ENCODE measurements at regions not wholly inside any gene's neighbourhood (a gene's known extent, or its start where the extent isn't known, plus 50 kb on each side); places are given as distances from the start of the nearest gene placed in this dataset.

GRCh38 chr14:98208943-98209342 lies 1063.1 kb downstream of the BCL11B start:
- H3K4me2 ChIP-seq (ENCODE audit: insufficient read depth, low read length) = no peak overlapping the region
- no peaks in the 10 kb centered on the region for H3K4me1 ChIP-seq (ENCODE audit: control insufficient read depth, extremely low read depth, insufficient read depth, low read length)
- POLR2A ChIA-PET = no interaction called here
- peaks cover 6% of the 10 kb centered on the region for H3K9me3 ChIP-seq (replicated peaks; ENCODE audit: control insufficient read depth, insufficient read depth, low read length)
- dilution Hi-C loops (cut with MboI; ENCODE audit: extremely low pct_ligation_motif_present, low sequenced_read_pairs) (no loop called here), intact Hi-C loops (cut with micrococcal nuclease) (no loop called here)
- no peaks in the 10 kb centered on the region for H3K79me2 ChIP-seq (ENCODE audit: control insufficient read depth, insufficient read depth, low read length)
- CTCF ChIA-PET = no interaction called here
- BruUV-seq (replicated peaks) = no TSS peak
- FAIRE-seq (no peak), DNase-seq (ENCODE audit: low read depth, low spot score) (no peak)
- H3K27me3 ChIP-seq (ENCODE audit: control insufficient read depth in 2 of 2, insufficient read depth in 2 of 2, low read length in 2 of 2) = no peaks in the 10 kb centered on the region
- no peak overlapping the region for H2AFZ ChIP-seq (ENCODE audit: low read depth, low read length)
- no peak overlapping the region for H3K27ac ChIP-seq (ENCODE audit: insufficient read depth, low read depth, low read length)
- TF ChIP-seq JUN (IDR thresholded peaks at IDR 0.05; ENCODE audit: borderline replicate concordance, insufficient read depth, insufficient read length, low read depth) (no peak), POLR2AphosphoS5 (IDR thresholded peaks at IDR 0.05; ENCODE audit: insufficient read depth, low read depth, low read length) (no peak), GATA2 (IDR thresholded peaks at IDR 0.05; ENCODE audit: insufficient read depth, insufficient read length, low read depth, low read length) (no peak), EZH2 (IDR thresholded peaks at IDR 0.05; ENCODE audit: borderline replicate concordance, low read depth, low read length, severe bottlenecking) (no peak), CTCF (IDR thresholded peaks at IDR 0.05; ENCODE audit: extremely low read depth in 1 of 2, insufficient read depth in 1 of 2, low read depth in 1 of 2, low read length in 2 of 2) (no peak)
- TF ChIP-seq, protein P1, sequence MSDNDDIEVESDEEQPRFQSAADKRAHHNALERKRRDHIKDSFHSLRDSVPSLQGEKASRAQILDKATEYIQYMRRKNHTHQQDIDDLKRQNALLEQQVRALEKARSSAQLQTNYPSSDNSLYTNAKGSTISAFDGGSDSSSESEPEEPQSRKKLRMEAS (IDR thresholded peaks at IDR 0.05; ENCODE audit: insufficient read depth, insufficient read length) = no peak
- no peaks in the 10 kb centered on the region for H3K9me1 ChIP-seq (replicated peaks; ENCODE audit: control insufficient read depth, extremely low read depth, insufficient read depth, low read length)
- no peak overlapping the region for H3K9ac ChIP-seq (replicated peaks; ENCODE audit: extremely low read depth, insufficient read depth, low read length)
- H3K36me3 ChIP-seq (ENCODE audit: control insufficient read depth in 2 of 2, extremely low read depth in 1 of 2, insufficient read depth in 2 of 2, low read length in 2 of 2) = no peaks in the 10 kb centered on the region
- no peak overlapping the region for H3K4me3 ChIP-seq (replicated peaks in 1 of 3; ENCODE audit: insufficient read depth in 1 of 3, low read depth in 1 of 3, low read length in 3 of 3)
- no peaks in the 10 kb centered on the region for H4K20me1 ChIP-seq (replicated peaks; ENCODE audit: control insufficient read depth, extremely low read depth, insufficient read depth, low read length)
